A549 (cell line): ENCODE measurements at regions not wholly inside any gene's neighbourhood (a gene's known extent, or its start where the extent isn't known, plus 50 kb on each side); places are given as distances from the start of the nearest gene placed in this dataset.

ENCODE experiments used
- ATAC-seq, 2 experiments: fragments of 200-7000 bp in 1 of 2; fragments of >200 bp in 1 of 2; cut with Nextera tagmentation in 1 of 2; cut with Tn5 transposase in 1 of 2; 3 replicates each; pipeline versions ENCODE4 v1.8.0 to v1.9.1; 2018 to 2020; ENCODE audit warnings: mild to moderate bottlenecking in 1 of 2, moderate library complexity in 1 of 2
- CTCF ChIA-PET: fragments of 300-600 bp; sonication (Branson Sonifier 250); formaldehyde crosslinking; extraction: SDS; loops from one replicate; lab custom pipeline; 2021; ENCODE audit warnings: antibody characterized with exemption, inconsistent platforms; lab: Yijun Ruan, JAX
- POLR2A ChIA-PET: fragments of 350-600 bp; formaldehyde crosslinking; extraction: SDS; loops from one replicate; lab custom pipeline; 2021; ENCODE audit warnings: antibody characterized with exemption, inconsistent platforms; lab: Yijun Ruan, JAX
- DNase-seq, 2 experiments: peaks; one replicate each; pipeline versions ENCODE4 v3.0.0 to v3.0.0-alpha.2; 2011 to 2016; ENCODE audit warnings: low read depth in 1 of 2, low spot score in 1 of 2
- FAIRE-seq: peaks from 2 replicates; lab custom pipeline; 2011; peaks lifted over from hg19 to GRCh38; lab: Jason Lieb, UNC
- H3K27ac ChIP-seq, 2 experiments: fragments of >200 bp; sonication (Bioruptor Twin); formaldehyde crosslinking; 3 replicates each; pipeline ENCODE4 v1.5.1; 2016 to 2017
- H3K4me1 ChIP-seq: fragments of >200 bp; sonication (Bioruptor Twin); formaldehyde crosslinking; 3 replicates; pipeline ENCODE4 v1.6.1; 2016
- H3K4me2 ChIP-seq: fragments of >200 bp; sonication (Bioruptor Twin); formaldehyde crosslinking; 3 replicates; pipeline ENCODE4 v1.6.1; 2016
- H3K4me3 ChIP-seq: fragments of >200 bp; sonication (Bioruptor Twin); formaldehyde crosslinking; 3 replicates; pipeline ENCODE4 v1.5.1; 2016
- H3K9me3 ChIP-seq: fragments of >200 bp; sonication (Bioruptor Twin); formaldehyde crosslinking; 3 replicates; pipeline ENCODE4 v1.6.1; 2016
- ATOH8 ChIP-seq: fragments of 250-450 bp; sonication (Bioruptor Pico); IDR thresholded peaks from 2 replicates; pipeline ENCODE4 v1.5.0; 2020; ENCODE audit warnings: low read depth, mild to moderate bottlenecking, moderate library complexity
- BCL3 ChIP-seq: fragments of >200 bp; sonication (Bioruptor Twin); formaldehyde crosslinking; IDR thresholded peaks from 3 replicates; pipeline ENCODE4 v1.6.1; 2016
- BHLHE40 ChIP-seq: IDR thresholded peaks from 2 replicates; pipeline ENCODE4 v1.6.1; 2012; ENCODE audit warnings: low read depth, low read length, inconsistent platforms
- CBX2 ChIP-seq: fragments of 200-600 bp; sonication (generic); IDR thresholded peaks from 2 replicates; pipeline ENCODE4 v1.6.1; 2016; ENCODE audit warnings: low read depth, mild to moderate bottlenecking, borderline replicate concordance
- CBX8 ChIP-seq: fragments of 200-600 bp; sonication (generic); IDR thresholded peaks from 2 replicates; pipeline ENCODE4 v1.6.1; 2016
- CEBPB ChIP-seq, 2 experiments: fragments of >200 bp in 1 of 2; sonication (Bioruptor Twin) in 1 of 2; formaldehyde crosslinking in 1 of 2; IDR thresholded peaks; 2 replicates each; pipeline ENCODE4 v1.6.1; 2012 to 2016
- EHMT2 ChIP-seq: fragments of 200-600 bp; sonication (generic); IDR thresholded peaks from 2 replicates; pipeline ENCODE4 v1.6.1; 2016; ENCODE audit warnings: antibody characterized with exemption, low read depth, mild to moderate bottlenecking, moderate library complexity
- GATA3 ChIP-seq: IDR thresholded peaks from 2 replicates; pipeline ENCODE4 v1.6.1; 2012; ENCODE audit warnings: borderline replicate concordance
- HDAC2 ChIP-seq: fragments of 200-600 bp; sonication (generic); IDR thresholded peaks from 2 replicates; pipeline ENCODE4 v1.6.1; 2016
- HEYL ChIP-seq: fragments of 250-450 bp; sonication (Bioruptor Pico); IDR thresholded peaks from 2 replicates; pipeline ENCODE4 v1.8.0; 2021; ENCODE audit warnings: mild to moderate bottlenecking, moderate library complexity
- HOXB5 ChIP-seq: fragments of 250-450 bp; sonication (Bioruptor Pico); IDR thresholded peaks from 2 replicates; pipeline ENCODE4 v1.5.0; 2020; ENCODE audit warnings: mild to moderate bottlenecking, moderate library complexity
- MAZ ChIP-seq: fragments of 150-350 bp; IDR thresholded peaks from 2 replicates; pipeline ENCODE4 v1.6.1; 2014; ENCODE audit warnings: antibody characterized with exemption, low read depth, low read length, borderline replicate concordance
- NPAS2 ChIP-seq: fragments of 250-450 bp; sonication (Bioruptor Pico); IDR thresholded peaks from 2 replicates; pipeline ENCODE4 v1.8.0; 2022; ENCODE audit warnings: mild to moderate bottlenecking, moderate library complexity, borderline replicate concordance
- PHF8 ChIP-seq: fragments of 200-600 bp; sonication (generic); IDR thresholded peaks from 2 replicates; pipeline ENCODE4 v1.6.1; 2016; ENCODE audit warnings: low read depth, mild to moderate bottlenecking, antibody characterized with exemption, moderate library complexity, borderline replicate concordance
- POLR2AphosphoS2 ChIP-seq: conservative IDR thresholded peaks from 2 replicates; pipeline ENCODE4 v1.6.1; 2012; ENCODE audit warnings: low read length, improper control_type of control experiment, inconsistent platforms
- RAD21 ChIP-seq, 2 experiments: fragments of >200 bp in 1 of 2; sonication (Bioruptor Twin) in 1 of 2; formaldehyde crosslinking in 1 of 2; IDR thresholded peaks in 1 of 2; conservative IDR thresholded peaks in 1 of 2; 2 replicates in 1 of 2; 3 replicates in 1 of 2; pipeline ENCODE4 v1.6.1; 2012 to 2018; ENCODE audit warnings: inconsistent platforms in 1 of 2
- RARB ChIP-seq: fragments of 250-450 bp; sonication (Bioruptor Pico); IDR thresholded peaks from 2 replicates; pipeline ENCODE4 v1.8.0; 2021; ENCODE audit warnings: mild to moderate bottlenecking, moderate library complexity
- RCOR1 ChIP-seq: fragments of 150-350 bp; IDR thresholded peaks from 2 replicates; pipeline ENCODE4 v1.6.1; 2014; ENCODE audit warnings: antibody characterized with exemption, low read length, low read depth
- RFX5 ChIP-seq: fragments of 450-650 bp; IDR thresholded peaks from 2 replicates; pipeline ENCODE4 v1.7.1; 2014; ENCODE audit warnings: antibody characterized with exemption, mild to moderate bottlenecking, moderate library complexity
- RNF2 ChIP-seq: fragments of 200-600 bp; sonication (generic); IDR thresholded peaks from 2 replicates; pipeline ENCODE4 v1.6.1; 2016; ENCODE audit warnings: low read depth, mild to moderate bottlenecking, antibody characterized with exemption, moderate library complexity, borderline replicate concordance
- SREBF2 ChIP-seq: fragments of 450-650 bp; IDR thresholded peaks from 2 replicates; pipeline ENCODE4 v1.6.1; 2014; ENCODE audit warnings: mild to moderate bottlenecking, moderate library complexity
- TFCP2L1 ChIP-seq: fragments of 250-450 bp; sonication (Bioruptor Pico); IDR thresholded peaks from 2 replicates; pipeline ENCODE4 v1.5.0; 2021; ENCODE audit warnings: mild to moderate bottlenecking
- WGBS: methylation state at CpG from one replicate; pipeline ENCODE4 v1.1.6; 2017; ENCODE audit errors: missing lambda C conversion rate; 5-methylcytosine and 5-hydroxymethylcytosine counted together
- TF ChIP-seq, protein P1 (sequence below): fragments of 250-450 bp; sonication (Bioruptor Pico); IDR thresholded peaks from 2 replicates; pipeline ENCODE4 v1.5.0; 2021; ENCODE audit warnings: mild to moderate bottlenecking, moderate library complexity, borderline replicate concordance
- TF ChIP-seq, protein P2 (sequence below): fragments of 450-650 bp; IDR thresholded peaks from 2 replicates; pipeline ENCODE4 v1.6.1; 2014; ENCODE audit warnings: antibody characterized with exemption
- TF ChIP-seq, protein P3 (sequence below): fragments of >200 bp; sonication (Bioruptor Twin); formaldehyde crosslinking; IDR thresholded peaks from 2 replicates; pipeline ENCODE4 v1.6.1; 2016

- TF ChIP-seq, protein P1, sequence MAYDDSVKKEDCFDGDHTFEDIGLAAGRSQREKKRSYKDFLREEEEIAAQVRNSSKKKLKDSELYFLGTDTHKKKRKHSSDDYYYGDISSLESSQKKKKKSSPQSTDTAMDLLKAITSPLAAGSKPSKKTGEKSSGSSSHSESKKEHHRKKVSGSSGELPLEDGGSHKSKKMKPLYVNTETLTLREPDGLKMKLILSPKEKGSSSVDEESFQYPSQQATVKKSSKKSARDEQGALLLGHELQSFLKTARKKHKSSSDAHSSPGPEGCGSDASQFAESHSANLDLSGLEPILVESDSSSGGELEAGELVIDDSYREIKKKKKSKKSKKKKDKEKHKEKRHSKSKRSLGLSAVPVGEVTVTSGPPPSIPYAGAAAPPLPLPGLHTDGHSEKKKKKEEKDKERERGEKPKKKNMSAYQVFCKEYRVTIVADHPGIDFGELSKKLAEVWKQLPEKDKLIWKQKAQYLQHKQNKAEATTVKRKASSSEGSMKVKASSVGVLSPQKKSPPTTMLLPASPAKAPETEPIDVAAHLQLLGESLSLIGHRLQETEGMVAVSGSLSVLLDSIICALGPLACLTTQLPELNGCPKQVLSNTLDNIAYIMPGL (CRISPR knock-in tag) = no peak
- no peak for TF ChIP-seq EHMT2
- no peak for TF ChIP-seq CEBPB (IDR thresholded peaks at IDR 0.05)
- no peak for TF ChIP-seq SREBF2
- TF ChIP-seq RFX5 = no peak
Measured at GRCh38 chr5:45793638-45794532, 97.7 kb upstream of the HCN1 start (continued).

DNA sequence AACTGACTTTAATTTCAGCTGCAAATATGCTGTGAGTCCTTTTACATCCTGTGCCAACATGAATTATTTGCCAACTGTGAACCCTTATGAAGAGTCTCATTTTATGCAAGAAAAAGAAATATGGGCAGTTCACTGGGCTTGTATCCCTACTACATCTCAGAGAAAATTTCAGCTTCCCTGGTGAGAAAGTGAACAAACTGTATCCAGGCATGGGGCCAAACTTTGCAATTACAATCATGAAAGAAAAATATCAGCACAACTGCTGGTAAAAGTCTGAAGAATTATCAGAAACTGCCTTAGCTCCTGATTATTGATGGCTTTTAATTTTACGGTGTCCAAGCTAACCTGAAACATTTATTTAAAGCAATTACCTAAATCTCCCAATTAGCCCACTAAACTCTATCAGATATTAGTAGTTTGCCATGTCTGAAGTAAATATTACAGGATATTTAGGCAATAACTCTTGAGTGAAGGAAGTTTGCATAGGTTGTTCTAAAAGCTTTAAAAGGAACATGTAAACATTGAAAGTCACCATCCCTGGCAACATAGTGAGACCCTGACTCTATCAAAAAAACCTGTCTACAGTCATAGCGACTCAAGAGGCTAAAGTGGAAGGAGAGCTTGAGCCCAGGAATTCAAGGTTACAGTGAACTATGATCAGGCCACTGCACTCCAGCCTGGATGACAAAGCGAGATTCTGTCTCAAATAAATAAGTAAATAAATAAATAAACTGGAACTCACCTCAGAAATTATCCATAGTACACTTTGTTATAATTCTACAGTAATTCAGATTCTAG, 83.9 kb upstream of the HCN1 start:
- DNase-seq = no peak
- Histone ChIP-seq H3K27ac (no peak overlapping the region), H3K4me1 (no peaks in the 10 kb centered on the region), H3K9me3 (no peaks in the 10 kb centered on the region; the same call in 2 of the 3 replicates), H3K4me2 (no peak overlapping the region), H3K4me3 (no peak overlapping the region)
- no peak for ATAC-seq
- no peak for TF ChIP-seq ATOH8
- TF ChIP-seq BCL3 = no peak
- no peak for TF ChIP-seq BHLHE40
- TF ChIP-seq HEYL (CRISPR knock-in tag) = no peak
- WGBS = 2% methylated on average over 3 of the region's 3 CpGs
- ChIA-PET CTCF (interaction anchor here (0.6 kb wide), 1 partner anchor 471 kb away, joined by 3 read pairs; no protein-coding TSS in a partner anchor), POLR2A (no interaction called here)
- FAIRE-seq = no peak

- FAIRE-seq (no peak), DNase-seq (peak in 1 of 2 experiments; percentile 0), ATAC-seq (no peak)
- Histone ChIP-seq H3K4me1 (no peaks in the 10 kb centered on the region), H3K9me3 (no peaks in the 10 kb centered on the region; the same call in 1 of the 3 replicates), H3K4me3 (no peak overlapping the region), H3K27ac (no peak overlapping the region), H3K4me2 (no peak overlapping the region)
- WGBS = 0% methylated on average over 1 of the region's 1 CpG
- TF ChIP-seq RAD21 (conservative IDR thresholded peaks at IDR 0.05 in 1 of 2, IDR thresholded peaks at IDR 0.05 in 1 of 2) = 0 out of 5 replicates have a peak, but pooled peaks of 1 of the 2 experiments have one; percentile 8
- TF ChIP-seq, protein P2, sequence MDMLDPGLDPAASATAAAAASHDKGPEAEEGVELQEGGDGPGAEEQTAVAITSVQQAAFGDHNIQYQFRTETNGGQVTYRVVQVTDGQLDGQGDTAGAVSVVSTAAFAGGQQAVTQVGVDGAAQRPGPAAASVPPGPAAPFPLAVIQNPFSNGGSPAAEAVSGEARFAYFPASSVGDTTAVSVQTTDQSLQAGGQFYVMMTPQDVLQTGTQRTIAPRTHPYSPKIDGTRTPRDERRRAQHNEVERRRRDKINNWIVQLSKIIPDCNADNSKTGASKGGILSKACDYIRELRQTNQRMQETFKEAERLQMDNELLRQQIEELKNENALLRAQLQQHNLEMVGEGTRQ = no peak
- ChIA-PET CTCF (no interaction called here), POLR2A (no interaction called here)
Measured at GRCh38 chr5:45774528-45774927, 78.3 kb upstream of the HCN1 start.

- ChIA-PET CTCF (no interaction called here), POLR2A (no interaction called here)
- ATAC-seq = no peak
- WGBS = 13% methylated on average over 3 of the region's 3 CpGs
- H3K27ac ChIP-seq = no peak overlapping the region
- H3K4me3 ChIP-seq = no peak overlapping the region
- no peak for DNase-seq
- H3K9me3 ChIP-seq = no peaks in the 10 kb centered on the region; the same call in 2 of the 3 replicates
- no peak overlapping the region for H3K4me2 ChIP-seq
- no peaks in the 10 kb centered on the region for H3K4me1 ChIP-seq
- FAIRE-seq = no peak
- TF ChIP-seq EHMT2 (no peak), SREBF2 (no peak), PHF8 (no peak), RCOR1 (no peak), CBX8 (no peak), MAZ (no peak), HOXB5 (no peak), RNF2 (no peak), NPAS2 (CRISPR knock-in tag) (no peak), HDAC2 (no peak), TFCP2L1 (CRISPR knock-in tag) (no peak), RARB (CRISPR knock-in tag) (no peak), CBX2 (no peak), POLR2AphosphoS2 (no peak), GATA3 (no peak)
- TF ChIP-seq, protein P3, sequence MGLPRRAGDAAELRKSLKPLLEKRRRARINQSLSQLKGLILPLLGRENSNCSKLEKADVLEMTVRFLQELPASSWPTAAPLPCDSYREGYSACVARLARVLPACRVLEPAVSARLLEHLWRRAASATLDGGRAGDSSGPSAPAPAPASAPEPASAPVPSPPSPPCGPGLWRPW = no peak
Measured at GRCh38 chr5:45772402-45772801, 76.2 kb upstream of the HCN1 start.
